Suppressor macrophage treated with lipopolysaccharide for 1 hour (primary cell): ENCODE measurements at regions not wholly inside any gene's neighbourhood (a gene's known extent, or its start where the extent isn't known, plus 50 kb on each side); places are given as distances from the start of the nearest gene placed in this dataset.
"Not testable (repeated sequence)": the region's sequence is repeated elsewhere in the genome, so short reads cannot be mapped to it uniquely, and the experiment has no call there.

ENCODE experiments used
- DNase-seq, 3 donors: peaks; one replicate each; pipeline ENCODE4 v3.0.0-alpha.2; 2020 to 2022

DNA sequence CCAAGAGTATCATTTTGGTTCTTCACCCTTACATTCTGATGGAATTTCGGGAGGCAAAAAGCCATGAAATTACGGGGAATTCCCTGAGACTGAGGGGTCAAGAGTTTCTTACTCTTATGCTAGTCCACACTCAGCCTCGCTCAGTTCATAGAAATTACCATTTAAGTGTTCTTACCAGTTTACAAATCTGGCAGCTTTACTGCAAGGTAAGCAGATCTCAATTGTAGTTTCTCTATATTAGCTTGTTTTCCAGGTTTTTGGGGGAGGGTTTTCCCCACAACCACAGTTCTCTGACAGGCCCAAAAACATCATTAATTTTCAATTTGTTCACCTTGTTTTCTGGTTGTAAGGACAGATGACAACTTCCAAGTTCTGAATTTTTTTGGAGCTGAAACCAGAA, 1028.4 kb downstream of the FAM181B start:
- DNase-seq: no peak

DNA sequence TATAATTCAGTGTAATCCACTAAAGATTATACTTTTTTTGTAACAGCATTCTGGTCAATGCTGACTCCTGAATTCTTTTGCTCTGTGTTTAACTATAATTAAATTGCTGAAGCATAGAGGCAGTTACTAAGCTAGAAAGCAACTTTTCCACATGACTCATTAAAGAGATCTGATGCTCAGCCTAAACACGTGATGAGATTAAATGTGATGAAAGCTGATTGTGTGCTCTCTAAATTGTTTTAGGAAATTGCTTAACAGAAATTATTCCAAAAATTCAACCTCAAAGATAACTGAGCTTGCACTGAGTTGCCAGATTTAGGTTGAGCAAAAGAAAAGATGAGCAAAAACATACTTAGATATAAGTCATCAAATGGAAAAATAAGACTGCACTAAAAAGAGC, 1033.6 kb downstream of the FAM181B start:
- no peak for DNase-seq

DNA sequence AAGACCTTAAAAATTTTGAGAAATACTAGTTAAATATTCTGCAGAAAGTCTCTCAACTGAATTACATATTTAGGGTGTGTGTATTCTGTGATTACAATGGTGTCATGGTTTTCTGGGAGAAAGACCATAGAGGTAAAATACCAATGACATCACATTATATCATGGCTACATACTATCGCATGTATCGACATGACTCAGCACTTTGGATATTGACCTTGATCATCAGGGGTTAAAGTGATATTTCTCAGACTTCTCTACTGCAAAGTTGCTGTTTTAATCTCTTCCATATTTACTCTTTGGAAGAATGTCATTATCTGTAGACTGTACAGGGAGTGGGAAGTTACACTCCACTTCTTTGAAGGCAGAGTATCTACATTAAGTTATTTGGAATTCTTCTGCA, 1046.6 kb downstream of the FAM181B start:
- DNase-seq: no peak

- no peak for DNase-seq
Observed at GRCh38 chr11:81674211-81674610, 1059.5 kb downstream of the FAM181B start.

DNA sequence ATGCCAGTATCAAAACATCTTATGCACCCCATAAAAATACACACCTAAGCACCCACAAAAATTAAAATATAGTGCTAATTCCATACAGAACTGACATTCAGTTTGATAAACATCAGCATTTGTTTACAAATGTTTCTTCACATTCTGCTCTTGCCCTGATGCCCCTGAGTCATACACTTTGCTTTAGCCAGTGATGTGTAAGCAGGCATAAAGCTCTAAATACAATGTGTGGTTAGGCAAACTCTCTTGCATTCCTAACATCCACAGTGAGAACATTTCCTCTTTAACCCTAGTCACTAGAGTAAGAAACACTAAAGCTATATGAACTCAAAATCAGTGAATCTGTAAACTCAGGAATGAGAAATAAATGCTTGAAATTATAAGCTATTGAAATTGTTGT, 1060.7 kb downstream of the FAM181B start:
- DNase-seq: no peak

DNA sequence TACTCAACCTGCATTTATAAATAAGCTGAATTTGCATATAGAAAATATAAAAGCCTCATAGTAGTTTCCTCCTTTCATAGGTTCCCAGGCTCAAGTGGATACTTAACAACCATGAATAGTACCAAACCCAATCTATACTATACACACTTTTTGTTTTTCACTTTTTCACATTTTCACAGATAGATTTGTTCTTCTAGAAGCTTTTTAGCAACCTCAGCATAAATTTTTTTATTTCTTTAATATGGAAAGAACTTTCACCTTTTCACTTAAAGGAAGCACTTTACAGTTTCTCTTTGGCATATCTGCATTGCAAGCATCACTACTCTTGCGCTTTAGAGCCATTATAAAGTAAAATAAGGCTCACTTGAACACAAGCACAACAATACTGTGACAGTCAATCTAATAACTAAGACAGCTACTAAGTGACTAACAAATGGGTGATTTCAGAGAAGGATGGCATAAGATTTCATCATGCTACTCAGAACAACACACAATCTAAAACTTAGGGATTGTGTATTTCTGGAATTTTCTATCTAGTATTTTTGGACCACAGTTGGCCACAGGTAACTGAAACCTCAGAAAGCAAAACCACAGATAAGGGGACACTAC, 1063.6 kb downstream of the FAM181B start:
- DNase-seq: no peak

DNA sequence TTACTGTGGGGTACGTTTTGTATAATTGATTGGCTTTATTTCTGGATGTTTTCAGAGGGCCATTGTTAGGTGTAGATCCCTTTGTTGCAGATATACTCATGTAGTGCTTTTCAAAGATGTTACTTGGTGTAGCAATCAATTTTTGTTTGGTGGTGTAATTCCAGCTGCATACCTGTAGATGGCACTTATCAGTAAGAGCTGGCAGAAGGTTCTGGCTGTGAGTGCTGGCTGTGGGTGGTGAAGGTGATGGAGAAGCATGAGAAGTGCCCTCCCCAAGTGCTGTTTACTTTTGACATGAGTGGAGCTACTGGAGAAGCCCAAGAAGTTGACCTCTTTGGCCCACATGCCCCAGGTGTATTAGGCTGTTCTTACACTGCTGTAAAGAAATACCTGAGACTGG, 1074.9 kb downstream of the FAM181B start:
- DNase-seq: peak; percentile 13 to 27 (median 17)

DNA sequence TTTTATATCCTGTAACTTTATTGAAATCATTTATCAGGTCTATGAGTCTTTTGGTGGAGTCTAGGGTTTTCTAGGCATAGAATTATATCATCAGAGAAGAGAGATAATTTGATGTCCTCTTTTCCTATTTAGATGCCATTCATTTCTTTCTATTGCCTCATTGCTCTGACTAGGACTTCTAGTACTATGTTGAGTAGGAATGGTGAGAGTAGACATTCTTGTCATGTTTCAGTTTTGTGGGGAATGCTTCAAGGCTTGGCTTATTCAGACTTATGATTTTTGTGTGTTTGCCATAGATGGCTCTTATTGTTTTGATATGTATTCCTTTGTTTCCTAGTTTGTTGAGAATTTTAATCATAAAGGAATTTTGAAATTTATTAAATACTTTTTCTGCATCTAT, 1078.3 kb downstream of the FAM181B start:
- no peak for DNase-seq

GRCh38 chr11:81647374-81647773, 1086.3 kb downstream of the FAM181B start:
- no peak for DNase-seq

- peak; percentile 53 to 69 (median 62) for DNase-seq
Observed at GRCh38 chr11:81644239-81644840, 1089.3 kb downstream of the FAM181B start.

- no peak for DNase-seq
Observed at GRCh38 chr11:81634483-81634882, 1099.2 kb downstream of the FAM181B start.

GRCh38 chr11:81602508-81602907, 1131.2 kb downstream of the FAM181B start:
- DNase-seq: no peak

DNA sequence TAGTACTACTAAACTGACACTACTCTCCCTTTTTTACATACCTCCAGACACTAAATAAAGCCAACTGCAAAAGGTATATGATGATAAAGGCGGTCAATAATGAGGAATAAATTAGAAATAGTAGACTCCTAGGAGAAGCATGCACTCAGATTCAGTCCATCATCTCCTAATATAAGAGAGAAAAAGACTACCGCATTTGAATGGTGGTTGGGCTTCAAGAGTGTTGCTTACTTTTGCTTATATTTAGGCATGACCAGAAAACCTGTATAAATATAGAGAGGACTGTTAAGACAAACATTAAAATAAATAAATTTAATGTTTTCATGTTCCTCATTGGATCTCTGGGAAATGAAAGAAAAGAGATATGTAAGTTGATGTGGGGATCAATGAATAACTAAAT, 1137.0 kb downstream of the FAM181B start:
- no peak for DNase-seq

- no peak for DNase-seq
Observed at GRCh38 chr11:81585390-81585933, 1148.2 kb downstream of the FAM181B start.

DNA sequence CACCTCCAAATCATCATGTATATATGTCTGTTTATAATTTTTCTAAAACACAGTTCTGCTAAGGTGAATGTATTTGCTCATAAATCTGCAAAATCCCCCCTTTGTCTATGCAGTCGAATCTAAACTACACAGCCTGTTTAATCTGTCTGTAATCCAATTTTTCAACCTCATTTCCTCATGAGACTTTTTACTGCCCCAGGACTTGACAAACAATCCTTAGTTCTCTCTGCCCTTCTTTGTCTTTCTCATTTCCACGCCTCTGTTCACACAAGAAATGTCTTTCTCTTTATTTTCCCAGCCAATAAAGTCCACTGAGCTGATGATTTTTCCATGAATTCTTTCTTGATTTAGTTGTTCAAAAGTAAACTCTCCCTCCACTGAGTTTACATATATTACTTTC, 1154.3 kb downstream of the FAM181B start:
- no peak for DNase-seq

DNA sequence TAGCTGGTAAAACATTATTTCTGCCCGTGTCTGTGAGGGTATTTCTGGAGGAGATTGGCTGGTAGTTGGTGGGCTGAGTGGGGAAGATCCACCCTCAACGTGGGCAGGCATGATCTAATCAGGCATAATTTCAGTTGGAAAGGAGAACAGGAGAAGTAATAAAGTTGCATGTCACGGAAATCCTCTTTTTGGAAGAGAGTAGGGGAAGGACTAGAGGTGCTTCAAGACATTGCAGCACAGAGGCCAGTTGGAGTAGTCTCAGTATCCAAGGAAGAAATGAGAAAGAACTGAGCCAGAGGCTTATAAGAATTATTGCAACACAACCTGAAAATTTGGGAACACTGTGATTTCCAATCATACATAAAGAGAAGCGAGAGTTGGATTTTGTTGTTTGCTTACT, 1155.1 kb downstream of the FAM181B start:
- DNase-seq: no peak

DNA sequence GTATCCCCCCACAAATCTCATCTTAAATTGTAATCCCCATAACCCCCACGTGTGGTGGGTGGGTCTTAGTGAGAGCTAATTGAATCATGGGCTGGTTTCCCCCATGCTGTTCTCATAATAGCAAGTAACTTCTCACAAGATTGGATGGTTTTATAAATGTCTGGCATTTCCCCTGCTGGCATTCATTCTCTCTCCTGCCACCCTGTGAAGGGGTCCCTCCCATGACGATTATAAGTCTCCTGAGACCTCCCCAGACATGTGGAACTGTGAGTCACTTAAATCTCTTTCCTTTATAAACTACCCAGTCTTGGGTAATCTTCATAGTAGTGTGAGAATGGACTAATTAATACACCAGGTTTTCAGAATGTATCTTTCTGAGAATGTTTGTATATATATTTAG, 1159.4 kb downstream of the FAM181B start:
- no peak for DNase-seq

- no peak for DNase-seq
Observed at GRCh38 chr11:81573367-81573766, 1160.3 kb downstream of the FAM181B start.

GRCh38 chr11:81570669-81571068, 1163.0 kb downstream of the FAM181B start:
- DNase-seq: no peak

DNA sequence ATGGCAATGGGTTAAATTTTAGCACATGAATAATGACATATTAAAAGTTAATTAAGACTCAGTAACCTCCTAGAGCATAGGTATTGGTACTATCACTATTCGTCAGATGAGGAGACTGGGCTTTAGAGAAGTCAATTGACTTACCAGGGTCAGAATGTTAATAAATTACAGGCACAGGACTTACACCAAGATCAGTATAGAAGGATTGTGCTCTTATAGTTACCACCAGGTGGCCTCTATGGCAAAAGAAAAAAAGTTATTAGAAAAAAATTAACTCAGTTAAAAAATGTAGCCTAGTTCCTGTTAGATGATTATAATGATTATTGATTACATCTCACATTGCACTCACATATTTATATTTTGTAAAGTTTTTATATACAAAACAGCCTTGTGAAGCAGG, 1163.7 kb downstream of the FAM181B start:
- DNase-seq: no peak

DNA sequence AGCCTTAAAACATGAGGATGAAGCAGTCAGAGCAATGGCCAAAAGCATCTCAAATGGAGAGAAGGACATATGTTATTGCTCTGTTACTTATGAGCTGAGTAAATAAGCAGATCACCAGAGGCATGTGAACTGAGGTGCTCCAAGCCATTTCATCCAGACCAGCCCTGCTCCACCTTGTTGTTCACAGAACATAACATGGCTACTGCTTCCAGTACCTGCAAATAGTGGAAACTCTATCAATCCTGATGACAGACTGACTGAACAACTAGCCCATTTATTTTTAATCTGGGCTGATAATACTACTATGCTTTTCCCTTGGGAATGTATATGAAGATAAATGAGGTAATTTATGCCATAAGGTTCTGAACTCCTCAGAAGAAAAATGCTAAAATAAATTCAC, 1164.7 kb downstream of the FAM181B start:
- no peak for DNase-seq

- no peak for DNase-seq
Observed at GRCh38 chr11:81548123-81548522, 1185.5 kb downstream of the FAM181B start.

GRCh38 chr11:81539806-81540205, 1193.9 kb downstream of the FAM181B start:
- not testable (repeated sequence) for DNase-seq

DNA sequence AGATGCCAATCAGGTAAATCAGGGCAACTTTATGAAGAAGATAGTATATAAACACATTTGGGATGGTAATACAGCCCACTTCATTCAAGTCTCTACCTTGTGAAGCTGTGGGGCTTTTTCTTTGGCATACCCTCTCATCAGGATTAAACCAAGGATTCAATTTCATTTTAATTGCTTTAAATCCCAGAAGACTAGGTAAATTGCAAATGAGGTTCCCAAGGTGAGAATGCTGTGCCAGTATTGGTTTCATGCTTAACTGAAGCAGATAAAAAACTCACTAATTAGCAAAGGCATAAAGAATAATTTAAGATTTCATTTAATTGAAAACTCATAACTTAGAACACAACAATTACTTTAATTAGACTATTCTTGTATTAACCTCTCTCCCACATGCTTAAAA, 1218.1 kb downstream of the FAM181B start:
- DNase-seq: no peak
